ENCODE measurements at regions not wholly inside any gene's neighbourhood (a gene's known extent, or its start where the extent isn't known, plus 50 kb on each side); places are given as distances from the start of the nearest gene placed in this dataset.

DNA sequence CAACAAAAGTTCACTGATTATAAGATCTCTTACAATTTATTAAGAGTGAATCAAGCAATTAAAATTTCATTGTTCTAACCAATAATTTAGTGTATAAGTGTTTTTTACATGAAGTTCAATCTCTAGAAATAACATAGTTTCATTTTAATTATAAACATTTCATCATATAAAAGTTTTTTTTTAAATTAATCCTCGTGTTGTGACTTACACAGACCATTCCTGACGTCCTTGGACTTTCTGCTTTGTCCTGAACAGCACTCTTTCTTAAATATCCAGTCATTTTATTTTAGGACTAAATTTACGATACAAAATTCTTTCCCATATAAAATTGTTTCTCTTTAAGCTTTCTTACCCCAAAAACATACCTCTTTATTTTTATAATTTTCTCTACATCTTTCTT is 841.7 kb upstream of the POU3F4 start:
- no peak for TF ChIP-seq RELA (IDR thresholded peaks at IDR 0.05; ENCODE audit: borderline replicate concordance, partially characterized antibody)
- no peak for TF ChIP-seq SREBF1 (IDR thresholded peaks at IDR 0.05; ENCODE audit: low read length)
- TF ChIP-seq ASH2L (IDR thresholded peaks at IDR 0.05; ENCODE audit: borderline replicate concordance, low read depth) = no peak
- no peak for DNase-seq (ENCODE audit: low read depth, low spot score)
- FAIRE-seq = no peak
- Histone ChIP-seq H4K20me1 (ENCODE audit: control insufficient read depth, insufficient read depth) (no peaks in the 10 kb centered on the region), H2AFZ (ENCODE audit: control insufficient read depth, low read depth, low read length) (no peak overlapping the region), H3K36me3 (ENCODE audit: control insufficient read depth in 2 of 2, insufficient read depth in 2 of 2, low read length in 1 of 2) (no peaks in the 10 kb centered on the region), H3K9ac (ENCODE audit: control insufficient read depth, insufficient read depth, low read length) (no peak overlapping the region), H3K4me3 (no peak overlapping the region), H3K27me3 (replicated peaks in 1 of 2; ENCODE audit: control insufficient read depth in 2 of 2, insufficient read depth in 2 of 2, low read length in 1 of 2) (no peaks in the 10 kb centered on the region), H3K4me2 (ENCODE audit: control insufficient read depth, insufficient read depth) (no peak overlapping the region), H3K4me1 (ENCODE audit: control insufficient read depth, insufficient read depth, low read length) (no peaks in the 10 kb centered on the region), H3K79me2 (ENCODE audit: control insufficient read depth, insufficient read depth, low read length) (no peaks in the 10 kb centered on the region), H3K27ac (ENCODE audit: control insufficient read depth, insufficient read depth) (no peak overlapping the region), H3K9me3 (replicated peaks; ENCODE audit: control insufficient read depth, insufficient read depth, low read length) (no peaks in the 10 kb centered on the region)
- intact Hi-C loops (cut with micrococcal nuclease; ENCODE audit: unreplicated experiment) = no loop called here
- ChIA-PET RAD21 (ENCODE audit: unreplicated experiment) (no interaction called here), SMC1A (ENCODE audit: uncharacterized antibody, unreplicated experiment) (no interaction called here), CTCF (no interaction called here), POLR2A (no interaction called here)
- in situ Hi-C loops (cut with MboI) = no loop called here
- no TSS peak for BruUV-seq (replicated peaks)
- WGBS (ENCODE audit: insufficient coverage, insufficient replicate concordance, low lambda C conversion rate, missing lambda C conversion rate) = 4% methylated on average over 3 of the region's 3 CpGs
- no peak for ATAC-seq

DNA sequence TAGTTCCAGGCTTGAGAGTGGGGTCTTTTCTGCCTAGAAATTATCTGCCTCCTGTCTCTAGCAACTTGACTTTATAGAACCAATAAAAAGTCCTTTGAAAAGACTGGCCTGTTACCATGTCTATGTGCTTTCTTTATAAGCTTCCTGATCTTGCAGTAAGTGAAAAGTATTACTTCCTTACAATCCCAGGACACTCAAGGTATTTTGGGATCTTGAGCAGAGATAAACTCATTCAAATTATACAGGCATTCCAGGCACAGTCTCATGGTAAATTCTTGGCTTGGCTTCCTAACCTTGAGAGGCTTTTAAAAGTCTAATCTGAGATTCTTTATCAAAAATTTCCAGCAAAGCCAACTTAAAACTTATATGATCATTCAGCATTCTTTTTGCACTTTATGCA is 833.0 kb upstream of the POU3F4 start:
- ChIA-PET POLR2A (no interaction called here), SMC1A (ENCODE audit: uncharacterized antibody, unreplicated experiment) (interaction anchor here (1.4 to 2.5 kb wide), 2 partner anchors 83 to 456 kb away, joined by 3 to 11 read pairs; no protein-coding TSS in a partner anchor), RAD21 (ENCODE audit: unreplicated experiment) (interaction anchor here (1.5 to 2.0 kb wide), 2 partner anchors 13 to 456 kb away, joined by 3 to 20 read pairs; no protein-coding TSS in a partner anchor), CTCF (interaction anchor here (0.8 to 3.9 kb wide), 5 partner anchors 10 to 1083 kb away, joined by 3 to 42 read pairs (median 6); no protein-coding TSS in a partner anchor)
- no peak overlapping the region for H3K4me3 ChIP-seq
- H4K20me1 ChIP-seq (ENCODE audit: control insufficient read depth, insufficient read depth) = no peaks in the 10 kb centered on the region
- in situ Hi-C loops (cut with MboI) = no loop called here
- H2AFZ ChIP-seq (ENCODE audit: control insufficient read depth, low read depth, low read length) = no peak overlapping the region
- no peaks in the 10 kb centered on the region for H3K4me1 ChIP-seq (ENCODE audit: control insufficient read depth, insufficient read depth, low read length)
- H3K9me3 ChIP-seq (replicated peaks; ENCODE audit: control insufficient read depth, insufficient read depth, low read length) = no peaks in the 10 kb centered on the region
- intact Hi-C loops (cut with micrococcal nuclease; ENCODE audit: unreplicated experiment) = loop anchor here (10.0 kb wide), 1 partner anchor 720 kb away; no protein-coding TSS in a partner anchor
- H3K79me2 ChIP-seq (ENCODE audit: control insufficient read depth, insufficient read depth, low read length) = no peaks in the 10 kb centered on the region
- H3K36me3 ChIP-seq (ENCODE audit: control insufficient read depth in 2 of 2, insufficient read depth in 2 of 2, low read length in 1 of 2) = no peaks in the 10 kb centered on the region
- H3K27me3 ChIP-seq (replicated peaks in 1 of 2; ENCODE audit: control insufficient read depth in 2 of 2, insufficient read depth in 2 of 2, low read length in 1 of 2) = no peaks in the 10 kb centered on the region
- ATAC-seq (no peak), FAIRE-seq (no peak), DNase-seq (ENCODE audit: low read depth, low spot score) (no peak)
- no peak overlapping the region for H3K4me2 ChIP-seq (ENCODE audit: control insufficient read depth, insufficient read depth)
- no peak overlapping the region for H3K9ac ChIP-seq (ENCODE audit: control insufficient read depth, insufficient read depth, low read length)
- BruUV-seq (replicated peaks) = no TSS peak
- H3K27ac ChIP-seq (ENCODE audit: control insufficient read depth, insufficient read depth) = no peak overlapping the region
- TF ChIP-seq, protein P1, sequence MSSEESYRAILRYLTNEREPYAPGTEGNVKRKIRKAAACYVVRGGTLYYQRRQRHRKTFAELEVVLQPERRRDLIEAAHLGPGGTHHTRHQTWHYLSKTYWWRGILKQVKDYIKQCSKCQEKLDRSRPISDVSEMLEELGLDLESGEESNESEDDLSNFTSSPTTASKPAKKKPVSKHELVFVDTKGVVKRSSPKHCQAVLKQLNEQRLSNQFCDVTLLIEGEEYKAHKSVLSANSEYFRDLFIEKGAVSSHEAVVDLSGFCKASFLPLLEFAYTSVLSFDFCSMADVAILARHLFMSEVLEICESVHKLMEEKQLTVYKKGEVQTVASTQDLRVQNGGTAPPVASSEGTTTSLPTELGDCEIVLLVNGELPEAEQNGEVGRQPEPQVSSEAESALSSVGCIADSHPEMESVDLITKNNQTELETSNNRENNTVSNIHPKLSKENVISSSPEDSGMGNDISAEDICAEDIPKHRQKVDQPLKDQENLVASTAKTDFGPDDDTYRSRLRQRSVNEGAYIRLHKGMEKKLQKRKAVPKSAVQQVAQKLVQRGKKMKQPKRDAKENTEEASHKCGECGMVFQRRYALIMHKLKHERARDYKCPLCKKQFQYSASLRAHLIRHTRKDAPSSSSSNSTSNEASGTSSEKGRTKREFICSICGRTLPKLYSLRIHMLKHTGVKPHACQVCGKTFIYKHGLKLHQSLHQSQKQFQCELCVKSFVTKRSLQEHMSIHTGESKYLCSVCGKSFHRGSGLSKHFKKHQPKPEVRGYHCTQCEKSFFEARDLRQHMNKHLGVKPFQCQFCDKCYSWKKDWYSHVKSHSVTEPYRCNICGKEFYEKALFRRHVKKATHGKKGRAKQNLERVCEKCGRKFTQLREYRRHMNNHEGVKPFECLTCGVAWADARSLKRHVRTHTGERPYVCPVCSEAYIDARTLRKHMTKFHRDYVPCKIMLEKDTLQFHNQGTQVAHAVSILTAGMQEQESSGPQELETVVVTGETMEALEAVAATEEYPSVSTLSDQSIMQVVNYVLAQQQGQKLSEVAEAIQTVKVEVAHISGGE (CRISPR knock-in tag; IDR thresholded peaks at IDR 0.05) = no peak
- TF ChIP-seq MXI1 (IDR thresholded peaks at IDR 0.05; ENCODE audit: low read depth, low read length) (no peak), HDAC6 (IDR thresholded peaks at IDR 0.05; ENCODE audit: unreplicated experiment) (no peak), ATF7 (IDR thresholded peaks at IDR 0.05; ENCODE audit: low read depth) (no peak), CHD2 (IDR thresholded peaks at IDR 0.05; ENCODE audit: borderline replicate concordance, low read depth, low read length) (no peak), RBBP5 (conservative IDR thresholded peaks at IDR 0.05) (no peak)
- TF ChIP-seq, protein P2, sequence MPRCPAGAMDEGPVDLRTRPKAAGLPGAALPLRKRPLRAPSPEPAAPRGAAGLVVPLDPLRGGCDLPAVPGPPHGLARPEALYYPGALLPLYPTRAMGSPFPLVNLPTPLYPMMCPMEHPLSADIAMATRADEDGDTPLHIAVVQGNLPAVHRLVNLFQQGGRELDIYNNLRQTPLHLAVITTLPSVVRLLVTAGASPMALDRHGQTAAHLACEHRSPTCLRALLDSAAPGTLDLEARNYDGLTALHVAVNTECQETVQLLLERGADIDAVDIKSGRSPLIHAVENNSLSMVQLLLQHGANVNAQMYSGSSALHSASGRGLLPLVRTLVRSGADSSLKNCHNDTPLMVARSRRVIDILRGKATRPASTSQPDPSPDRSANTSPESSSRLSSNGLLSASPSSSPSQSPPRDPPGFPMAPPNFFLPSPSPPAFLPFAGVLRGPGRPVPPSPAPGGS (IDR thresholded peaks at IDR 0.05; ENCODE audit: borderline replicate concordance, insufficient read depth, low read depth, low read length, poor library complexity, severe bottlenecking) = no peak
- TF ChIP-seq, protein P3, sequence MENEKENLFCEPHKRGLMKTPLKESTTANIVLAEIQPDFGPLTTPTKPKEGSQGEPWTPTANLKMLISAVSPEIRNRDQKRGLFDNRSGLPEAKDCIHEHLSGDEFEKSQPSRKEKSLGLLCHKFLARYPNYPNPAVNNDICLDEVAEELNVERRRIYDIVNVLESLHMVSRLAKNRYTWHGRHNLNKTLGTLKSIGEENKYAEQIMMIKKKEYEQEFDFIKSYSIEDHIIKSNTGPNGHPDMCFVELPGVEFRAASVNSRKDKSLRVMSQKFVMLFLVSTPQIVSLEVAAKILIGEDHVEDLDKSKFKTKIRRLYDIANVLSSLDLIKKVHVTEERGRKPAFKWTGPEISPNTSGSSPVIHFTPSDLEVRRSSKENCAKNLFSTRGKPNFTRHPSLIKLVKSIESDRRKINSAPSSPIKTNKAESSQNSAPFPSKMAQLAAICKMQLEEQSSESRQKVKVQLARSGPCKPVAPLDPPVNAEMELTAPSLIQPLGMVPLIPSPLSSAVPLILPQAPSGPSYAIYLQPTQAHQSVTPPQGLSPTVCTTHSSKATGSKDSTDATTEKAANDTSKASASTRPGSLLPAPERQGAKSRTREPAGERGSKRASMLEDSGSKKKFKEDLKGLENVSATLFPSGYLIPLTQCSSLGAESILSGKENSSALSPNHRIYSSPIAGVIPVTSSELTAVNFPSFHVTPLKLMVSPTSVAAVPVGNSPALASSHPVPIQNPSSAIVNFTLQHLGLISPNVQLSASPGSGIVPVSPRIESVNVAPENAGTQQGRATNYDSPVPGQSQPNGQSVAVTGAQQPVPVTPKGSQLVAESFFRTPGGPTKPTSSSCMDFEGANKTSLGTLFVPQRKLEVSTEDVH (IDR thresholded peaks at IDR 0.05; ENCODE audit: low read depth, partially characterized antibody) = no peak
